ENCODE measurements at regions not wholly inside any gene's neighbourhood (a gene's known extent, or its start where the extent isn't known, plus 50 kb on each side); places are given as distances from the start of the nearest gene placed in this dataset.

GRCh38 chr9:22863736-22864135 lies 417.1 kb downstream of the DMRTA1 start:
- H3K4me3 ChIP-seq (ENCODE audit: low read depth, low read length): no peak overlapping the region
- no peak for TF ChIP-seq CTCF (IDR thresholded peaks at IDR 0.05; ENCODE audit: insufficient read depth, low read length, severe bottlenecking)
- no peaks in the 10 kb centered on the region for H3K27me3 ChIP-seq (ENCODE audit: control insufficient read depth, insufficient read depth, low read length)
- DNase-seq (ENCODE audit: low read depth) (no peak), FAIRE-seq (no peak)
- no peaks in the 10 kb centered on the region for H3K36me3 ChIP-seq (ENCODE audit: control insufficient read depth, insufficient read depth, low read length)

GRCh38 chr9:22893196-22893843 lies 446.7 kb downstream of the DMRTA1 start:
- no peak for FAIRE-seq
- Histone ChIP-seq H3K4me3 (ENCODE audit: low read depth, low read length) (no peak overlapping the region), H3K27me3 (ENCODE audit: control insufficient read depth, insufficient read depth, low read length) (no peaks in the 10 kb centered on the region), H3K36me3 (ENCODE audit: control insufficient read depth, insufficient read depth, low read length) (no peaks in the 10 kb centered on the region)
- DNase-seq (ENCODE audit: low read depth): no peak
- no peak for TF ChIP-seq CTCF (IDR thresholded peaks at IDR 0.05; ENCODE audit: insufficient read depth, low read length, severe bottlenecking)

- DNase-seq (ENCODE audit: low read depth): no peak
- FAIRE-seq: no peak
- no peaks in the 10 kb centered on the region for H3K36me3 ChIP-seq (ENCODE audit: control insufficient read depth, insufficient read depth, low read length)
- no peak for TF ChIP-seq CTCF (IDR thresholded peaks at IDR 0.05; ENCODE audit: insufficient read depth, low read length, severe bottlenecking)
- H3K4me3 ChIP-seq (ENCODE audit: low read depth, low read length): no peak overlapping the region
- no peaks in the 10 kb centered on the region for H3K27me3 ChIP-seq (ENCODE audit: control insufficient read depth, insufficient read depth, low read length)
These were observed 452.0 kb downstream of the DMRTA1 start for GRCh38 chr9:22898591-22898990.

DNA sequence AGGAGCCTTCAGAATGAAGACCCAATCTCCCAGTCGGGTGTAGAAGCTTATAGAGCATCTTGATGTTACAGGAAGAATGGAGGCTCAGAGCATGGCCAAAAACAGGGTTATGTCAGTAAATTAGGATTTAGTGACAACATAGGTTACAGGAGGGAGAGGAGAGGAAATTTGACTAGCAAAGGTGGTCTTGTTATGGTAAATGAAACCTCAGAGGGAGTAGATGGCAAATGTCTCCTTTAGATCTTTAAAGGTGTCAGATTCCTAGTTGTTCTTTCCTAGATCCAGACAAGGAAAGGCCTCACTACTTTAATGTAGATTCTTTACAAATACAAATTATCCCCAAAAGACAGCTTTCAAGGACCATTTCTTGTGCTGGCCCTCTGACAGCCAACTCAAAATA lies 465.0 kb downstream of the DMRTA1 start:
- no peak for FAIRE-seq

GRCh38 chr9:22913026-22913425 lies 466.4 kb downstream of the DMRTA1 start:
- Histone ChIP-seq H3K27me3 (ENCODE audit: control insufficient read depth, insufficient read depth, low read length) (no peaks in the 10 kb centered on the region), H3K4me3 (ENCODE audit: low read depth, low read length) (no peak overlapping the region), H3K36me3 (ENCODE audit: control insufficient read depth, insufficient read depth, low read length) (no peaks in the 10 kb centered on the region)
- no peak for FAIRE-seq
- no peak for TF ChIP-seq CTCF (IDR thresholded peaks at IDR 0.05; ENCODE audit: insufficient read depth, low read length, severe bottlenecking)
- DNase-seq (ENCODE audit: low read depth): no peak

More for the DNA sequence above, 465.0 kb downstream of the DMRTA1 start:
- Histone ChIP-seq H3K36me3 (ENCODE audit: control insufficient read depth, insufficient read depth, low read length) (no peaks in the 10 kb centered on the region), H3K27me3 (ENCODE audit: control insufficient read depth, insufficient read depth, low read length) (no peaks in the 10 kb centered on the region), H3K4me3 (ENCODE audit: low read depth, low read length) (no peak overlapping the region)
- DNase-seq (ENCODE audit: low read depth): no peak
- no peak for TF ChIP-seq CTCF (IDR thresholded peaks at IDR 0.05; ENCODE audit: insufficient read depth, low read length, severe bottlenecking)

DNA sequence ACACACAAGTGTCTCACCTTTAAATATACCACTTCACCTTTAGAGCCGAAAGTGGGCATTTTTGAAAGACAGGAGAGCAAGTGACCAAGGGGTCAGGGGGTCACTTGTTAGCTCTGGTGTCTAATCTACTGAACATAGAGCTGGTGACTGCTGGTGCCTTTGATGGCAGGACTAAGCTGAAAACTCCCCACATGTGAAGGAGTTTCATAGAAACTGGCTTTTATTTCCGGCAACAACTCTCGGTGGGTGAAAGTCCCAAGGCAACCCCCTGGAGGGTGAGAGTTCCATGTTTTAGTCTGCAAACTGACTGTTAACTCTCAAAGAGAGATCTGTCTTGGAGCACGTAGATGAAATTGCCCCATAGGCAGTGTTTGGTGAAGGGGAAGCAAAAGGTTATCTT lies 466.9 kb downstream of the DMRTA1 start:
- FAIRE-seq (no peak), DNase-seq (ENCODE audit: low read depth) (no peak)
- Histone ChIP-seq H3K4me3 (ENCODE audit: low read depth, low read length) (no peak overlapping the region), H3K36me3 (ENCODE audit: control insufficient read depth, insufficient read depth, low read length) (no peaks in the 10 kb centered on the region), H3K27me3 (ENCODE audit: control insufficient read depth, insufficient read depth, low read length) (no peaks in the 10 kb centered on the region)
- no peak for TF ChIP-seq CTCF (IDR thresholded peaks at IDR 0.05; ENCODE audit: insufficient read depth, low read length, severe bottlenecking)
